NCI-H2227 (cell line): ENCODE measurements at regions not wholly inside any gene's neighbourhood (a gene's known extent, or its start where the extent isn't known, plus 50 kb on each side); places are given as distances from the start of the nearest gene placed in this dataset.

Experiments used
- DNase-seq: peaks from one replicate; lab custom pipeline; 2025; ENCODE audit not compliant: unreplicated experiment; lab: John Stamatoyannopoulos, UW

- no peak for DNase-seq
Measured at GRCh38 chrX:16440446-16440845, 209.5 kb upstream of the S100G start.

- DNase-seq, result no peak
Measured at GRCh38 chrX:16444353-16444752, 205.6 kb upstream of the S100G start.

GRCh38 chrX:16445166-16445752, 204.7 kb upstream of the S100G start:
- peak; percentile 38 for DNase-seq

- DNase-seq, result no peak
Measured at GRCh38 chrX:16451334-16451733, 198.6 kb upstream of the S100G start.

- DNase-seq, result no peak
Measured at GRCh38 chrX:16454926-16455325, 195.0 kb upstream of the S100G start.

- no peak for DNase-seq
Measured at GRCh38 chrX:16457239-16457638, 192.7 kb upstream of the S100G start.

GRCh38 chrX:16458208-16458607, 191.8 kb upstream of the S100G start:
- DNase-seq, result no peak

- no peak for DNase-seq
Measured at GRCh38 chrX:16459008-16459407, 190.9 kb upstream of the S100G start.

- DNase-seq, result no peak
Measured at GRCh38 chrX:16461968-16462367, 188.0 kb upstream of the S100G start.

GRCh38 chrX:16462912-16463311, 187.0 kb upstream of the S100G start:
- DNase-seq, result no peak

GRCh38 chrX:16464369-16464768, 185.6 kb upstream of the S100G start:
- no peak for DNase-seq

GRCh38 chrX:16465081-16465876, 184.7 kb upstream of the S100G start:
- no peak for DNase-seq

GRCh38 chrX:16466640-16467432, 183.1 kb upstream of the S100G start:
- no peak for DNase-seq

GRCh38 chrX:16469870-16470269, 180.1 kb upstream of the S100G start:
- DNase-seq, result no peak

- DNase-seq, result no peak
Measured at GRCh38 chrX:16472345-16472744, 177.6 kb upstream of the S100G start.

- no peak for DNase-seq
Measured at GRCh38 chrX:16474511-16474910, 175.4 kb upstream of the S100G start.

GRCh38 chrX:16476009-16476408, 173.9 kb upstream of the S100G start:
- DNase-seq, result no peak

GRCh38 chrX:16476692-16477091, 173.3 kb upstream of the S100G start:
- DNase-seq, result no peak

GRCh38 chrX:16479206-16479869, 170.6 kb upstream of the S100G start:
- DNase-seq, result no peak

- DNase-seq, result no peak
Measured at GRCh38 chrX:16480049-16480448, 169.9 kb upstream of the S100G start.

GRCh38 chrX:16484338-16484737, 165.6 kb upstream of the S100G start:
- DNase-seq, result no peak
